B cell (primary cell): ENCODE measurements at regions not wholly inside any gene's neighbourhood (a gene's known extent, or its start where the extent isn't known, plus 50 kb on each side); places are given as distances from the start of the nearest gene placed in this dataset.
A peak's percentile ranks its signal among the peaks of the same experiment; 100 is the strongest.

Source experiments
- ATAC-seq: fragments of 200-7000 bp; cut with Tn5 transposase; one replicate; pipeline ENCODE4 v1.10.0; 2021; ENCODE audit warnings: low read depth, mild to moderate bottlenecking, moderate number of reproducible peaks, moderate library complexity
- CTCF ChIA-PET: fragments of 350-600 bp; sonication (Branson Sonifier 250); formaldehyde crosslinking; loops from one replicate; lab custom pipeline; 2021; ENCODE audit warnings: antibody characterized with exemption, inconsistent platforms; lab: Charles Lee
- POLR2A ChIA-PET: fragments of 350-600 bp; sonication (Branson Sonifier 250); formaldehyde crosslinking; loops from one replicate; lab custom pipeline; 2021; ENCODE audit warnings: antibody characterized with exemption; lab: Charles Lee
- DNase-seq: peaks from one replicate; pipeline ENCODE4 v3.0.0; 2013
- H2AFZ ChIP-seq: 2 replicates; pipeline ENCODE4 v1.6.1; 2012; ENCODE audit warnings: mild to moderate bottlenecking, low read depth, low read length; ENCODE audit not compliant: insufficient read depth, poor library complexity, severe bottlenecking
- H3K27ac ChIP-seq, 2 donors: 1 replicate in 1 of 2; 2 replicates in 1 of 2; pipeline ENCODE4 v1.5.1; 2012 to 2013; ENCODE audit warnings: low read length in 2 of 2, mild to moderate bottlenecking in 2 of 2, moderate library complexity in 1 of 2
- H3K27me3 ChIP-seq, 4 experiments: fragments of 200-600 bp in 1 of 4; sonication (generic) in 1 of 4; replicated peaks in 1 of 4; 1 replicate in 2 of 4; 2 replicates in 2 of 4; pipeline versions ENCODE4 v1.6.1 to v1.7.0; 2013 to 2016; ENCODE audit warnings: low read length in 3 of 4, mild to moderate bottlenecking in 2 of 4, mixed read lengths in 1 of 4, moderate library complexity in 1 of 4; ENCODE audit not compliant: insufficient read depth in 4 of 4, control insufficient read depth in 3 of 4; ENCODE audit errors: control extremely low read depth in 1 of 4
- H3K36me3 ChIP-seq, 2 experiments: replicated peaks in 1 of 2; 1 replicate in 1 of 2; 2 replicates in 1 of 2; pipeline versions ENCODE4 v1.6.1 to v1.7.1; 2013; ENCODE audit warnings: low read length in 1 of 2; ENCODE audit not compliant: insufficient read depth in 2 of 2, control insufficient read depth in 1 of 2; ENCODE audit errors: control extremely low read depth in 1 of 2, extremely low read depth in 1 of 2
- H3K4me1 ChIP-seq, 2 donors: fragments of 200-600 bp in 1 of 2; sonication (generic) in 1 of 2; 1 replicate in 1 of 2; 2 replicates in 1 of 2; pipeline versions ENCODE4 v1.5.1 to v1.6.1; 2013 to 2017; ENCODE audit warnings: low read length in 2 of 2; ENCODE audit not compliant: control insufficient read depth in 2 of 2, insufficient read depth in 2 of 2
- H3K4me2 ChIP-seq: replicated peaks from 2 replicates; pipeline ENCODE3; 2012; ENCODE audit warnings: mild to moderate bottlenecking, low read depth, low read length; ENCODE audit not compliant: poor library complexity, severe bottlenecking
- H3K4me3 ChIP-seq, 5 experiments: fragments of 200-600 bp in 1 of 5; sonication (generic) in 1 of 5; 1 replicate in 3 of 5; 2 replicates in 2 of 5; pipeline versions ENCODE4 v1.5.1 to v1.7.0; 2011 to 2016; ENCODE audit warnings: low read length in 4 of 5, mild to moderate bottlenecking in 4 of 5, low read depth in 2 of 5, control low read depth in 1 of 5, moderate library complexity in 1 of 5; ENCODE audit not compliant: insufficient read depth in 1 of 5; ENCODE audit errors: control extremely low read depth in 1 of 5, extremely low read depth in 1 of 5
- H3K79me2 ChIP-seq: fragments of 200-600 bp; sonication (generic); one replicate; pipeline ENCODE4 v1.6.0; 2016; ENCODE audit warnings: low read length; ENCODE audit not compliant: control insufficient read depth, insufficient read depth
- H3K9ac ChIP-seq: fragments of 200-600 bp; sonication (generic); 2 replicates; pipeline ENCODE4 v1.6.1; 2017; ENCODE audit warnings: mild to moderate bottlenecking, low read length, moderate library complexity
- H3K9me3 ChIP-seq, 3 donors: one replicate each; pipeline versions ENCODE4 v1.6.1 to v1.7.1; 2013; ENCODE audit warnings: low read length in 2 of 3; ENCODE audit not compliant: control insufficient read depth in 2 of 3, insufficient read depth in 1 of 3; ENCODE audit errors: control extremely low read depth in 1 of 3
- H4K20me1 ChIP-seq: 2 replicates; pipeline ENCODE4 v1.6.0; 2012; ENCODE audit warnings: mild to moderate bottlenecking, low read length; ENCODE audit not compliant: insufficient read depth, control insufficient read depth, poor library complexity, severe bottlenecking
- H3K27ac Mint-ChIP-seq: one replicate; pipeline ENCODE4 v1.8.0; 2021; ENCODE audit warnings: mixed read lengths
- H3K27me3 Mint-ChIP-seq: one replicate; pipeline ENCODE4 v1.8.0; 2021; ENCODE audit warnings: mixed read lengths
- H3K4me1 Mint-ChIP-seq: one replicate; pipeline ENCODE4 v1.8.0; 2021; ENCODE audit warnings: mixed read lengths
- H3K4me3 Mint-ChIP-seq: one replicate; pipeline ENCODE4 v1.8.0; 2021; ENCODE audit warnings: mixed read lengths
- H3K9me3 Mint-ChIP-seq: one replicate; pipeline ENCODE4 v1.8.0; 2022; ENCODE audit warnings: mixed read lengths; ENCODE audit not compliant: insufficient read depth
- CTCF ChIP-seq: fragments of 200-600 bp; IDR thresholded peaks from one replicate; pipeline ENCODE4 v1.8.0; 2022; ENCODE audit warnings: antibody characterized with exemption, mild to moderate bottlenecking
- EZH2 ChIP-seq: IDR thresholded peaks from 2 replicates; pipeline ENCODE4 v1.6.1; 2012; ENCODE audit warnings: borderline replicate concordance, low read depth, mild to moderate bottlenecking, moderate library complexity, low read length; ENCODE audit not compliant: insufficient read depth, poor library complexity, severe bottlenecking
- WGBS: methylation state at CpG from one replicate; pipeline ENCODE4 v1.1.5; 2013; ENCODE audit warnings: missing lambda C conversion rate; ENCODE audit not compliant: insufficient coverage; 5-methylcytosine and 5-hydroxymethylcytosine counted together
- intact Hi-C: fragments of 100-400 bp; cut with micrococcal nuclease; formaldehyde crosslinking; loops from one replicate; pipeline ENCODE4 v1.10.0; 2022

- no peaks in the 10 kb centered on the region for H3K27me3 ChIP-seq
- Mint-ChIP-seq H3K4me1 (no peaks in the 10 kb centered on the region), H3K27ac (peak overlapping the region; percentile 20), H3K27me3 (peaks cover 4% of the 10 kb centered on the region), H3K9me3 (no peaks in the 10 kb centered on the region), H3K4me3 (no peak overlapping the region)
- intact Hi-C loops, result no loop called here
- no peak overlapping the region for H3K4me3 ChIP-seq
- no peak for TF ChIP-seq EZH2
- ChIA-PET CTCF (no interaction called here), POLR2A (no interaction called here)
- 82% methylated on average over 13 of the region's 13 CpGs for WGBS
- no peaks in the 10 kb centered on the region for H3K79me2 ChIP-seq
- H3K36me3 ChIP-seq, result no peaks in the 10 kb centered on the region
- no peak overlapping the region for H2AFZ ChIP-seq
- DNase-seq (no peak), ATAC-seq (no peak)
- peaks cover 0 to 8% (median 0%) of the 10 kb centered on the region in 3 donors for H3K9me3 ChIP-seq
- H3K4me1 ChIP-seq, result no peaks in the 10 kb centered on the region
- H3K27ac ChIP-seq, result no peak overlapping the region
- no peak overlapping the region for H3K4me2 ChIP-seq
- H4K20me1 ChIP-seq, result no peaks in the 10 kb centered on the region
- no peak overlapping the region for H3K9ac ChIP-seq
Measured at GRCh38 chr5:172573120-172573882, 67.8 kb upstream of the NEURL1B start.

GRCh38 chr5:172572440-172572839 is 68.6 kb upstream of the NEURL1B start:
- TF ChIP-seq CTCF (no peak), EZH2 (no peak)
- Histone ChIP-seq H3K4me1 (no peaks in the 10 kb centered on the region), H3K36me3 (no peaks in the 10 kb centered on the region), H2AFZ (no peak overlapping the region), H3K27me3 (no peaks in the 10 kb centered on the region), H3K9me3 (peaks cover 0 to 8% (median 0%) of the 10 kb centered on the region in 3 donors), H3K79me2 (no peaks in the 10 kb centered on the region), H4K20me1 (no peaks in the 10 kb centered on the region), H3K9ac (no peak overlapping the region), H3K4me3 (no peak overlapping the region), H3K4me2 (no peak overlapping the region), H3K27ac (no peak overlapping the region)
- ATAC-seq (no peak), DNase-seq (no peak)
- H3K27me3 Mint-ChIP-seq, result peaks cover 4% of the 10 kb centered on the region
- 89% methylated on average over 3 of the region's 3 CpGs for WGBS
- no peaks in the 10 kb centered on the region for H3K4me1 Mint-ChIP-seq
- H3K27ac Mint-ChIP-seq, result no peak overlapping the region
- CTCF ChIA-PET, result no interaction called here
- intact Hi-C loops, result no loop called here
- no peaks in the 10 kb centered on the region for H3K9me3 Mint-ChIP-seq
- POLR2A ChIA-PET, result no interaction called here
- H3K4me3 Mint-ChIP-seq, result no peak overlapping the region
